ENCODE measurements at regions not wholly inside any gene's neighbourhood (a gene's known extent, or its start where the extent isn't known, plus 50 kb on each side); places are given as distances from the start of the nearest gene placed in this dataset.

GRCh38 chr14:89493877-89494634 is 77.0 kb upstream of the FOXN3 start:
- TF ChIP-seq CTCF (IDR thresholded peaks at IDR 0.05) = no peak
- Histone ChIP-seq H3K9me3 (no peaks in the 10 kb centered on the region), H3K4me3 (no peak overlapping the region), H3K36me3 (no peaks in the 10 kb centered on the region), H3K4me1 (peaks cover 0 to 34% (median 10%) of the 10 kb centered on the region in 4 donors), H3K27me3 (no peaks in the 10 kb centered on the region), H3K27ac (no peak overlapping the region)
- intact Hi-C loops (cut with DNase I; ENCODE audit: low total_unique reads) = no loop called here
- DNase-seq = peak in 1 of 2 donors; percentile 24

GRCh38 chr14:89493406-89493805 is 76.4 kb upstream of the FOXN3 start:
- H3K27ac ChIP-seq = no peak overlapping the region
- intact Hi-C loops (cut with DNase I; ENCODE audit: low total_unique reads) = no loop called here
- no peak for TF ChIP-seq CTCF (IDR thresholded peaks at IDR 0.05)
- no peak for DNase-seq
- no peak overlapping the region for H3K4me3 ChIP-seq
- H3K27me3 ChIP-seq = no peaks in the 10 kb centered on the region
- H3K36me3 ChIP-seq = no peaks in the 10 kb centered on the region
- peaks cover 0 to 37% (median 10%) of the 10 kb centered on the region in 4 donors for H3K4me1 ChIP-seq
- H3K9me3 ChIP-seq = no peaks in the 10 kb centered on the region

- H3K4me3 ChIP-seq = no peak overlapping the region
- H3K27me3 ChIP-seq = no peaks in the 10 kb centered on the region
- H3K9me3 ChIP-seq = no peaks in the 10 kb centered on the region
- H3K27ac ChIP-seq = no peak overlapping the region
- TF ChIP-seq CTCF (IDR thresholded peaks at IDR 0.05) = no peak
- DNase-seq = peak in 1 of 2 donors; percentile 7
- intact Hi-C loops (cut with DNase I; ENCODE audit: low total_unique reads) = no loop called here
- H3K4me1 ChIP-seq = peaks cover 0 to 37% (median 10%) of the 10 kb centered on the region in 4 donors
- H3K36me3 ChIP-seq = no peaks in the 10 kb centered on the region
These were observed 74.8 kb upstream of the FOXN3 start for GRCh38 chr14:89491711-89492381.

- DNase-seq = peak in 1 of 2 donors; percentile 5
- intact Hi-C loops (cut with DNase I; ENCODE audit: low total_unique reads) = no loop called here
- Histone ChIP-seq H3K27ac (peak overlapping the region; percentile 59 to 71), H3K4me3 (peak overlapping the region in 1 of 2 donors; percentile 35), H3K4me1 (peaks cover 0 to 37% (median 10%) of the 10 kb centered on the region in 4 donors), H3K9me3 (no peaks in the 10 kb centered on the region), H3K36me3 (no peaks in the 10 kb centered on the region), H3K27me3 (no peaks in the 10 kb centered on the region)
- TF ChIP-seq CTCF (IDR thresholded peaks at IDR 0.05) = no peak
These were observed 73.4 kb upstream of the FOXN3 start for GRCh38 chr14:89490466-89490865.

GRCh38 chr14:89489761-89490437 is 72.9 kb upstream of the FOXN3 start:
- H3K27ac ChIP-seq = peak overlapping the region; percentile 59 to 71
- peak overlapping the region; percentile 35 to 45 for H3K4me3 ChIP-seq
- H3K27me3 ChIP-seq = no peaks in the 10 kb centered on the region
- H3K4me1 ChIP-seq = peaks cover 0 to 37% (median 10%) of the 10 kb centered on the region in 4 donors
- intact Hi-C loops (cut with DNase I; ENCODE audit: low total_unique reads) = no loop called here
- TF ChIP-seq CTCF (IDR thresholded peaks at IDR 0.05) = no peak
- H3K36me3 ChIP-seq = no peaks in the 10 kb centered on the region
- H3K9me3 ChIP-seq = no peaks in the 10 kb centered on the region
- DNase-seq = peak in 1 of 2 donors; percentile 54

All from tibial artery (tissue), 4 donors.